NCI-H2171 treated with DMSO at 0.1 percent for 48 hours (cell line): ENCODE measurements at regions not wholly inside any gene's neighbourhood (a gene's known extent, or its start where the extent isn't known, plus 50 kb on each side); places are given as distances from the start of the nearest gene placed in this dataset.
"Not testable (repeated sequence)": the region's sequence is repeated elsewhere in the genome, so short reads cannot be mapped to it uniquely, and the experiment has no call there.

Source experiments
- DNase-seq: peaks from one replicate; lab custom pipeline; 2025; lab: John Stamatoyannopoulos, UW

DNA sequence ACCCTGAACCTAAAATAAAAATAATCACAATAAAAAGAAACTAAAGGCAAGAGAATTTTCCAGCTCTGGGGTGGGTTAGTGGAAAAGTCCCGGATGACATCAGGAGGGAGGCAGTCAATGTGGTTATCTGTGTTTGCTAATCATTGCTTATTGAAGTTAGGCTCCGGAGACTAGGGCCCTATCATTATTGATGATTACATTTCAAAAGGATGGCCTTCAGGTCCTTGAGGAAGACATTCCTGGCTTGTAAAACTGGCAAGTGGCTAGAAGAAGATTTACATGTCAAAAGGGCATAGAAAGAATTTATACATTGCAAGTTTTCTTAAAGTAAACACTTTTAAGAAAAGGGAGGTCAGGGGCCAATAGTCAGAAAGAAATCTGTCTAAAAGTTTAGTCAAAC lies 123.4 kb downstream of the POSTN start:
- DNase-seq, result no peak

- DNase-seq, result no peak
Measured at GRCh38 chr13:37473035-37473434, 125.5 kb downstream of the POSTN start.

DNA sequence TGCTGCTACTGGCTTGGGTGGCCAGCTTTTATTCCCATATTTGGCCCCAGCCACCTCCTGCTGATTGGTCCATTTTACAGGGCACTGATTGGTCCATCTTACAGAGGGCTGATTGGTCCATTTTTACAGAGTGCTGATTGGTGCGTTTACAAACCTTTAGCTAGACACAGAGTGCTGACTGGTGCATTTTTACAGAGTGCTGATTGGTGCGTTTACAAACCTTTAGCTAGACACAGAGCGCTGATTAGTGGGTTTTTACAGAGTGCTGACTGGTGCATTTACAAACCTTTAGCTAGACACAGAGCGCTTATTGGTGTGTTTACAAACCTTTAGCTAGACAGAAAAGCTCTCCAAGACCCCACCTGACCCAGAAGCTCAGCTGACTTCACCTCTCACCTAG lies 126.3 kb downstream of the POSTN start:
- DNase-seq, result not testable (repeated sequence)

- DNase-seq, result no peak
Measured at GRCh38 chr13:37460166-37460565, 138.4 kb downstream of the POSTN start.

DNA sequence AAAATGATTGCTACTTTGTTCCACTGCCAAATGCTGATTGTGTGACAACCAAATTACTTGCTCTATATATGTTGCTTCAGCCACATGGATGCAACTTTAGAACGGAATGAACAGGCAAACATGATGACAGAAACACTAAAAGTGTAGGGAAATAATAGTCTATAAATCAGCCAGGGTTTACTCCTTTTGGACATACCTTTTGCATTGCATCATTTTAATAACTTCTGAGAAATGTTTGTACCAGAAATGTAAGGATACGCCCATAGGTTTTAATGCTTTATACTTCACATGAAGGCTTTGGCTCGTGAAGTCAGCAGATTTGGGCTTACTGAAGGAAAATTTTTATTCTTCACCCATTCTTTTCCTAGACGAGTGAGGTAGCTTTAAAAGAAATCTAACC lies 141.0 kb downstream of the POSTN start:
- no peak for DNase-seq

DNA sequence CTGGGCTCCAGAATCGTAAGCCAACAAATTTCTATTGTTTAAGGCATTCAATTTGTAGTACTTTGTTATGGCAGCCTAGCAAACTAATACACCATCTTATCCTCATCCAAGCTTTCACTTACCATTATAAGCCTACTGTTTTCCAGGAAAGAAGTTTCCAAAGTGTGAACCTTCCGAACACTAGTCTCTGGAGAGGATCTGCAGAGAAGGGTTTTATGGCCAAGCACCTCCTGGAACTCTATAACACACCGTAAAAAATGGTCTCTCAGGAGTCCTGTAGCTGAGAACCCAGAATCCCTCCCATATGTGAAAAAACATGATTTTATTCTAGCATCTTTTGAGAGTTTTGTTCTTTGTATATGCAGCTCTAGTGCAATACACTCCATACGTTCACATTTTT lies 142.1 kb downstream of the POSTN start:
- no peak for DNase-seq

GRCh38 chr13:37456041-37456440 lies 142.5 kb downstream of the POSTN start:
- no peak for DNase-seq

DNA sequence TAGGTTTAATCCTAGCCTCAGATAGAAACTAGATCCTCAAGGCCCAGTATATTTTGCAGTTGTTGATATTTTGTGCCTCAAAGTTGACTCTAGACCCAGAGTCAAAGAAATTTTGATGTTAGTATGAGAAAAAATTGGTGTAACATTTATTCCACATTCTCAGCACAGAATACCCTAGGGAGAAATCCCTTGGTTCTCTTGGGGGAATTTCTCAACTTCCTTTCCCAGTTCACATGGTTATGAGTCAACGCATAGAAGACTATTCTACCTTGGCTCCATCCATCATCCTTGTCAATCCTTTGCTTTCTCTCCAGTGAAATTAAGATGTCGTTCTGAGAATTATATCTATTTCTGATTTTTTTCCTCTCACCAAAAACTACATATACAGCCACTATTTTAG lies 145.3 kb downstream of the POSTN start:
- no peak for DNase-seq

GRCh38 chr13:37450276-37450675 lies 148.3 kb downstream of the POSTN start:
- DNase-seq, result no peak

GRCh38 chr13:37448153-37448552 lies 150.4 kb downstream of the POSTN start:
- no peak for DNase-seq

- DNase-seq, result no peak
Measured at GRCh38 chr13:37446503-37446902, 152.1 kb downstream of the POSTN start.

DNA sequence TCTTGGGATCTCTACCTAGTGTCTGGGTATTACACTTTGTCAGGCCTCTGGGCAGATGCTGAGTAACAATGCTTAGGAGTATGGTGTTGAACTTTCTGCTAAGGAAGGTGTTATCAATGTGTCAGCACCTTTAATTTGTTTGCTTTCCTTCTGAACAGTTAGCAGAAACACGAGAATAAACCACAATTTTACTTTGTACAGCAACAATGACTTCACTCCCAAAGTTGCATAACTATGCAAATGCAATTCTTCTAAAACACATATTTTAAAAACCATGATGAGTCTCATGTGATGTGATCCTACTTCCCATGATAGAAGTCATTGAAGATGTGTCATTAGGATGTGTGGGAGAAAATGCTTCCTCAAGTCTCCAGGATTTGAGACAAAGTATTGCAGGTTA lies 155.0 kb downstream of the POSTN start:
- DNase-seq, result no peak

DNA sequence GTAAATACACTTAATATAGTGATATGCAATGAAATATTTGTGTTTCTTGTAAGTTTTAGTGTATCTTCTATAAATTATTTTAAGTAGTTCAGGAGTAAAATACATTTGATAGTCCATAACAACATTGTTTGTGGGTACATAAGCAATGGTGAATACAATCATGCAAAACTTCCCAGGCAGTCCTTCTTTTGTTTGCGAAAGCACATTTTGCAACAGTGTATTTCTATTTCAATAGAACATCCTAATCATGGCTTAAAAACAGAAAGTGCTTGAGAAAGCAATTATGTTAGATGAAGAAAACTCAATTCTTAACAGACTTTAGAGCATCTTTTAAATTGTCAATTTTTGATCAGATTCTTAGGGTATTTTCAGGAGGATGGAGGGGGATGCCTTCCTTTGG lies 155.6 kb downstream of the POSTN start:
- DNase-seq, result no peak

- DNase-seq, result no peak
Measured at GRCh38 chr13:37435881-37436280, 162.7 kb downstream of the POSTN start.

GRCh38 chr13:37433086-37433485 lies 165.5 kb downstream of the POSTN start:
- DNase-seq, result no peak

GRCh38 chr13:37429976-37430375 lies 168.6 kb downstream of the POSTN start:
- DNase-seq, result no peak

DNA sequence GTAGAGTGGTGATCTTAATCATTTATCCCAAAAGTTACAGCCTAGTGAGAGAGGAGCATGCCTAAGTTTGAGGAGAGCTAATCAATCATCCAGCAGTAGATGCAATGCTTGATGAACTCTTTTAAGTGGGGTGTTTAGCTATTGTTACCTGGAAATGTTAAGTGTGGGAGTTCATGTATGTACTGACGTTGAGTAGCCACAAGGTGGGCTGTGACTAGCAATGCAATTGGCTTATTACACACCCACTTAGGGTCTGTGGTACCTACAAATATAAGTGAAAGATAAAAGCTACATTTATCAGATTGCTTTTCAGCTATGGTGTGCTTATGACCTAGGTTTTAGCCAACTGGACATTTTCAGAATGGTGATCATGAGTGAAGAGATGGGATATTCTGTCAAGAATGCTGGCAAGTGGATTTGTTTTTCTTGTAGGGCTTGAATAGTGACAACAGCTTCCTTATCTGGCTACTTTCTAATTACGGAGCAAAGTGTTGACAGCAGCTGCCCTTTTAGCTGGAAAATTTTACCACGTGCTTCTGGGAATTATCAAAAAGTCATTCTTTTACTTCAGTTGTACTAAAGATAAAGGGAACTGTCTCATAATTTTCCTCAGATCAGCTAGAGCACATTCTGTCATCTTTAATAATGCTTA lies 170.6 kb downstream of the POSTN start:
- DNase-seq, result no peak

DNA sequence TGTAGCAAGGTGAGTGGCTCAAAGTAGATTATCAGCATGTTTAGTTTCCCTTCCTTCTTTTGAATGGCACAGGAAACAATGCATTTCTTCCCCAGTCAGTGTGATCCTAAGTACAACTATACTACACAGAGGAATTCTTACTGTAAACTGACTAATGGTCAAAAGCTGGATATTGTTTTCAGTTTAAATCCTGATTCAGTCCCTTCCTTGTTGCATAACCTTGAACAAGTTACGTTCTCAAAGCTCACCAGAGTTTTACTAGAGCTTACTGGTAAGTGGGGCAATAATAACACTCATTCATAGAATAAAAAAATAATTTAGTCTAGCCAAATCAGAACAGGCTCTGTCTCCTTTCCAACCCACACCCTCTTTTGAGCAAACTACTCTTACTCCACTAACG lies 180.1 kb downstream of the POSTN start:
- DNase-seq, result no peak

GRCh38 chr13:37417060-37417441 lies 181.5 kb downstream of the POSTN start:
- no peak for DNase-seq

DNA sequence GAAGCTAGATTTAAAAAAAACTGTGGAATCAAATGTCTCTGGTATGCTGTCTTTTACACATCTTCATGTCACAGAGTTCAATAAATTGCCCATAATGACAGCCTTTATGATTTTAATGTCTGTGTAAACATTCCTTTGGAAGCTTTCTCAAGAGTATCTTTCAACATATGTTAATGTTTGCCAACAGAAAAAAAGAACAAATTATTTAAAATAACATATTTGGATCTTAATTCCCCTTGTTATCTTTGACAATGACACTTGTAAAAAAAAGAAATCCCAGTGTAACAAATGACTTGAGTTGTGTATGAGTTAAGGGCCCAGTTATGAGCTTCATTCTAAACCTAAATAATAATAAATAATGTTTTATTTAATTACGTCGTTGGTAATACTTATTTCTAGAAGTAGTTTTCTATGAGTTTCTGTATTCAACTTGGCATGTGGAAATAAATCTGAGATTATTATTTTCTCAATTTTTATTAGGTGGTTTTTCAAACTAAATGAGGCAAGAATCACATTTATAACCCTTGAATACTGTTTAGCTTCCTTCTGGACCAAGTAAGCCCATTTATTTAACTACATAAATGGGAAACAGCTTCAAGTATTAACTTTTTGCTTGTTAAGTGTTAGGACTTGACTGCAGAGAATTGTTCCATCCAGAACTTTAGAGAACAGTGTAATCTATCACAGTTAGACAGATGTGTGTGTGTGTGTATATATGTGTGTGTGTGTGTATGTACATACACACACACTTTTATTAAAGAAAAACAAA lies 182.1 kb downstream of the POSTN start:
- no peak for DNase-seq

DNA sequence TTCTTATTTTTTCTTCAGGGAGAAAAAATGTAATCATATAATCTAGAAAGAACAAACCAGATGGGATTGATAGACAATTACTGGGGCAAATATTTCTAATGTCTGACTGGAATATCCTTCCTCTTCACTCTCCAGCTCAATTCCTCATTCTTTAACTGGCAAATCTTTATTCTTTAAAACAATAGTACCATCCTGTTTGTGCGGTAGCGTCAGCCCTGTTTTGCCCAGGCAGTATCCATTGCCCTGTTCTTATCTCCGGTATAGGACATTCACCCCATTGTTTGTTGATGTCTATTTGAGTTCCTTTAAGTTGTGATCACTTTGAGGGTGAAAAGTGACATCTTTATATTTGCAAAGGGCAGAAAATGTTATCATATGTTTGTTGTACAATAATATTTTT lies 185.4 kb downstream of the POSTN start:
- no peak for DNase-seq

DNA sequence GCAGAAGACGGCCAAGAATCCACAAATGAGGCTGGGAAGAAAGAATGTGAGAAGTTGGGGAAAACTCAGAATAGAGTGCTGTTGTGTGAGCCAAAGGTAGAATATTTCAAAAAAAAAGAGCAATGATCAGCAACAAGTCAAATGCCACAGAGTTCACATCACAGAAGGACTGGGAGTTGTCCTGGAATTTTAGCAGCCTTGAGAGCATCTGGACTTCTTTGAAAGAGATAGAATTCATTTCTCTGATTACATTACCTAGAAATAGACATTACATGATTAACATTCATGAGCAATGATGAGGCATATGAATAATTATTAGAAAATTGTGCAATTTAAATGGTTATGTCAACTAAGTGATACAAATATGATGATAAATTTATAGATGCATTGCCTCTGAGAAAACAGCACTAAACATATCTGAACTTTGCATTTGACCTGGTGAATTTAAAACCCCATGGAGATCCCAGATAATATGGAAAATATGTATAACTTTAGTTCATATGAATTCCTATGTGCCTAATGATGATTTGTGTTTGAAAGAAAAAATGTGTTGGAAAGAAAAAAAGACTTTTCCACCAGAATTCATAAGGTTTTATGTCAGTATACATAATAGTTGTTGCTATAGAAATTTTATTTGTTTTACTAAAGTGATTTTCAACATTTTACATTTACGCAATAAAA lies 186.2 kb downstream of the POSTN start:
- no peak for DNase-seq

DNA sequence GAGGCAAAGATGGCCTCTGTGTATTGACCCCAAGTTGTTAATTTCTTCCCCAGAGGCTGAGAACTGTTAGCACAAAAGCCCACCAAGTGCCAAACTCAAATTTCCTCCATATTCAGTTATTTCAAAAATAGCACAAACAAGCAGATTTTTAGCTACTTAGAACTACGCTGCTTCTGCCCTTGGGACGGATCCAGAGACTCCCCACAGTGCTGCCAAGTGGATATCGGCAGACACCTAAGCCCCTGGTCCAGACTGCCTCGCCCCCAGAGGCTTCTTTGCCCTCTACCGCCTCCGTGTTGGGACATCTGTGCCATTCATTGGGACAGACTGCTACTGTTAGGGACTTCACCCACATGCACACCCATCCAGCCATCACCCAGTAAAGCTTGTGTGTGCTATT lies 188.3 kb downstream of the POSTN start:
- DNase-seq, result no peak
